SK-N-MC (cell line): ENCODE measurements at regions not wholly inside any gene's neighbourhood (a gene's known extent, or its start where the extent isn't known, plus 50 kb on each side); places are given as distances from the start of the nearest gene placed in this dataset.

Experiments
- EZH2 ChIP-seq: fragments of 200-600 bp; sonication (generic); IDR thresholded peaks from one replicate; pipeline ENCODE4 v1.6.1; 2017; ENCODE audit warnings: antibody characterized with exemption
- FOXP2 ChIP-seq: optimal IDR thresholded peaks from 2 replicates; pipeline ENCODE3; 2011; ENCODE audit warnings: mild to moderate bottlenecking, moderate library complexity; ENCODE audit not compliant: insufficient read depth; ENCODE audit errors: extremely low read length, control extremely low read depth
- POLR2AphosphoS5 ChIP-seq: IDR thresholded peaks from 2 replicates; pipeline ENCODE4 v1.6.1; 2012; ENCODE audit warnings: mild to moderate bottlenecking, low read depth, low read length, borderline replicate concordance

GRCh38 chr9:108437656-108438055, 418.1 kb downstream of the ACTL7B start:
- TF ChIP-seq POLR2AphosphoS5: no peak
- TF ChIP-seq EZH2: no peak
- no peak for TF ChIP-seq FOXP2
